HFFc6 (cell line): ENCODE measurements at regions not wholly inside any gene's neighbourhood (a gene's known extent, or its start where the extent isn't known, plus 50 kb on each side); places are given as distances from the start of the nearest gene placed in this dataset.

Experiments
- DNase-seq: peaks from one replicate; pipeline ENCODE4 v3.0.0-alpha.2; 2018
- H3K27ac Mint-ChIP-seq: 2 replicates; pipeline ENCODE4 v1.8.0; 2020; ENCODE audit warnings: mild to moderate bottlenecking, mixed read lengths
- H3K27me3 Mint-ChIP-seq: 2 replicates; pipeline ENCODE4 v1.8.0; 2021; ENCODE audit warnings: mild to moderate bottlenecking, moderate library complexity, mixed read lengths; ENCODE audit not compliant: insufficient read depth
- H3K36me3 Mint-ChIP-seq: 2 replicates; pipeline ENCODE4 v1.8.0; 2021; ENCODE audit warnings: low read depth, mixed read lengths
- H3K4me1 Mint-ChIP-seq: 2 replicates; pipeline ENCODE4 v1.8.0; 2020; ENCODE audit warnings: low read depth, mixed read lengths
- H3K4me3 Mint-ChIP-seq: 2 replicates; pipeline ENCODE4 v1.8.0; 2020; ENCODE audit warnings: mild to moderate bottlenecking, moderate library complexity, mixed read lengths
- H3K9me3 Mint-ChIP-seq: 2 replicates; pipeline ENCODE4 v1.8.0; 2020; ENCODE audit warnings: mild to moderate bottlenecking, mixed read lengths
- TF ChIP-seq, protein P1 (sequence below): fragments of 200-600 bp; sonication (generic); IDR thresholded peaks from 2 replicates; pipeline ENCODE4 v1.5.0; 2021; ENCODE audit warnings: antibody characterized with exemption, mild to moderate bottlenecking

DNA sequence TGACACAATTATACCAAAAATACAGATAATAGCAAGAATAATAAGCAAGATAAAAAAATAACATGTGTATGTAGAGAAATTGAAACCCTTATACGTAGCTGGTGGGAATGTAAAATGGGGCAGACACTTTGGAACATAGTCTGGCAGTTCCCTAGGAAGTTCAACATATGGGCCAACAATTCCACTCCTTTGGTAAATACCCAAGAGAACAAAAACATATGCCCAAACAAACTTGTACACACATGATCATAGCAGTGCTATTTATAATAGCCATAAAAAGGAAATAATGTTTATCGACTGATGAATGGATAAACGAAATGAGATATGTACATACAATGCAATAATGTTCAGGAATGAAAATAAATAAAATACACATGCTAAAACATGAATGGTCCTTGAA lies 462.4 kb upstream of the SORCS1 start:
- no peaks in the 10 kb centered on the region for H3K36me3 Mint-ChIP-seq
- no peaks in the 10 kb centered on the region for H3K4me1 Mint-ChIP-seq
- DNase-seq, result no peak
- H3K27ac Mint-ChIP-seq, result no peak overlapping the region
- TF ChIP-seq, protein P1, sequence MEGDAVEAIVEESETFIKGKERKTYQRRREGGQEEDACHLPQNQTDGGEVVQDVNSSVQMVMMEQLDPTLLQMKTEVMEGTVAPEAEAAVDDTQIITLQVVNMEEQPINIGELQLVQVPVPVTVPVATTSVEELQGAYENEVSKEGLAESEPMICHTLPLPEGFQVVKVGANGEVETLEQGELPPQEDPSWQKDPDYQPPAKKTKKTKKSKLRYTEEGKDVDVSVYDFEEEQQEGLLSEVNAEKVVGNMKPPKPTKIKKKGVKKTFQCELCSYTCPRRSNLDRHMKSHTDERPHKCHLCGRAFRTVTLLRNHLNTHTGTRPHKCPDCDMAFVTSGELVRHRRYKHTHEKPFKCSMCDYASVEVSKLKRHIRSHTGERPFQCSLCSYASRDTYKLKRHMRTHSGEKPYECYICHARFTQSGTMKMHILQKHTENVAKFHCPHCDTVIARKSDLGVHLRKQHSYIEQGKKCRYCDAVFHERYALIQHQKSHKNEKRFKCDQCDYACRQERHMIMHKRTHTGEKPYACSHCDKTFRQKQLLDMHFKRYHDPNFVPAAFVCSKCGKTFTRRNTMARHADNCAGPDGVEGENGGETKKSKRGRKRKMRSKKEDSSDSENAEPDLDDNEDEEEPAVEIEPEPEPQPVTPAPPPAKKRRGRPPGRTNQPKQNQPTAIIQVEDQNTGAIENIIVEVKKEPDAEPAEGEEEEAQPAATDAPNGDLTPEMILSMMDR, result no peak
- H3K4me3 Mint-ChIP-seq, result no peak overlapping the region
- no peaks in the 10 kb centered on the region for H3K27me3 Mint-ChIP-seq
- peaks cover 8% of the 10 kb centered on the region for H3K9me3 Mint-ChIP-seq

- Mint-ChIP-seq H3K27ac (no peak overlapping the region), H3K9me3 (peaks cover 17% of the 10 kb centered on the region), H3K27me3 (no peaks in the 10 kb centered on the region), H3K4me3 (no peak overlapping the region), H3K4me1 (no peaks in the 10 kb centered on the region), H3K36me3 (no peaks in the 10 kb centered on the region)
- TF ChIP-seq, protein P1, result no peak
- DNase-seq, result no peak
Observed at GRCh38 chr10:107623292-107623691, 458.8 kb upstream of the SORCS1 start.

GRCh38 chr10:107619139-107619538 lies 454.6 kb upstream of the SORCS1 start:
- TF ChIP-seq, protein P1, result no peak
- Mint-ChIP-seq H3K27me3 (peaks cover 2% of the 10 kb centered on the region; the same call in 1 of the 2 replicates), H3K36me3 (no peaks in the 10 kb centered on the region), H3K9me3 (peaks cover 29% of the 10 kb centered on the region), H3K4me3 (no peak overlapping the region), H3K27ac (no peak overlapping the region), H3K4me1 (no peaks in the 10 kb centered on the region)
- DNase-seq, result no peak

GRCh38 chr10:107618504-107618994 lies 454.0 kb upstream of the SORCS1 start:
- TF ChIP-seq, protein P1, result no peak
- Mint-ChIP-seq H3K27me3 (peaks cover 2% of the 10 kb centered on the region; the same call in 1 of the 2 replicates), H3K27ac (no peak overlapping the region), H3K9me3 (peaks cover 29% of the 10 kb centered on the region), H3K4me1 (no peaks in the 10 kb centered on the region), H3K4me3 (no peak overlapping the region), H3K36me3 (no peaks in the 10 kb centered on the region)
- no peak for DNase-seq

GRCh38 chr10:107616463-107617410 lies 452.2 kb upstream of the SORCS1 start:
- H3K4me1 Mint-ChIP-seq, result no peaks in the 10 kb centered on the region

More at GRCh38 chr10:107616463-107617410, 452.2 kb upstream of the SORCS1 start:
- Mint-ChIP-seq H3K27ac (no peak overlapping the region), H3K27me3 (peaks cover 2% of the 10 kb centered on the region; the same call in 1 of the 2 replicates), H3K9me3 (peaks cover 36% of the 10 kb centered on the region), H3K36me3 (no peaks in the 10 kb centered on the region), H3K4me3 (no peak overlapping the region)
- DNase-seq, result no peak
- TF ChIP-seq, protein P1, result no peak
